22Rv1 (cell line): ENCODE measurements at regions not wholly inside any gene's neighbourhood (a gene's known extent, or its start where the extent isn't known, plus 50 kb on each side); places are given as distances from the start of the nearest gene placed in this dataset.

ENCODE experiments used
- CTCF ChIP-seq: fragments of 450-650 bp; IDR thresholded peaks from 2 replicates; pipeline ENCODE4 v1.5.1; 2017; ENCODE audit warnings: mild to moderate bottlenecking
- ZFX ChIP-seq: fragments of 450-650 bp; IDR thresholded peaks from 2 replicates; pipeline ENCODE4 v1.6.1; 2017; ENCODE audit warnings: antibody characterized with exemption, borderline replicate concordance

- no peak for TF ChIP-seq CTCF
- TF ChIP-seq ZFX = no peak
These were observed 330.9 kb downstream of the GBA3 start for GRCh38 chr4:23023666-23024065.
